Fibroblast of peridontal ligament (primary cell): ENCODE measurements at regions not wholly inside any gene's neighbourhood (a gene's known extent, or its start where the extent isn't known, plus 50 kb on each side); places are given as distances from the start of the nearest gene placed in this dataset.
A peak's percentile ranks its signal among the peaks of the same experiment; 100 is the strongest.

Experiments
- DNase-seq: peaks from one replicate; pipeline ENCODE4 v3.0.0-alpha.2; 2010; ENCODE audit errors: extremely low read depth

- DNase-seq, result no peak
Observed at GRCh38 chr5:53366245-53366644, 114.2 kb upstream of the FST start.

- DNase-seq, result no peak
Observed at GRCh38 chr5:53367727-53368126, 112.7 kb upstream of the FST start.

GRCh38 chr5:53368516-53368915, 111.9 kb upstream of the FST start:
- no peak for DNase-seq

- no peak for DNase-seq
Observed at GRCh38 chr5:53368966-53369605, 111.3 kb upstream of the FST start.

GRCh38 chr5:53369681-53370080, 110.7 kb upstream of the FST start:
- DNase-seq, result no peak

GRCh38 chr5:53373451-53374158, 106.8 kb upstream of the FST start:
- DNase-seq, result no peak

GRCh38 chr5:53376853-53377252, 103.6 kb upstream of the FST start:
- no peak for DNase-seq

GRCh38 chr5:53378190-53378589, 102.2 kb upstream of the FST start:
- no peak for DNase-seq

- peak; percentile 79 for DNase-seq
Observed at GRCh38 chr5:53378590-53379247, 101.7 kb upstream of the FST start.

- no peak for DNase-seq
Observed at GRCh38 chr5:53386341-53386740, 94.1 kb upstream of the FST start.

GRCh38 chr5:53389093-53389492, 91.3 kb upstream of the FST start:
- no peak for DNase-seq

GRCh38 chr5:53392073-53392472, 88.4 kb upstream of the FST start:
- no peak for DNase-seq

- peak; percentile 40 for DNase-seq
Observed at GRCh38 chr5:53394808-53395207, 85.6 kb upstream of the FST start.

- DNase-seq, result no peak
Observed at GRCh38 chr5:53397141-53397757, 83.2 kb upstream of the FST start.

- peak; percentile 74 for DNase-seq
Observed at GRCh38 chr5:53397845-53398244, 82.6 kb upstream of the FST start.

- DNase-seq, result peak; percentile 65
Observed at GRCh38 chr5:53399926-53400697, 80.3 kb upstream of the FST start.

GRCh38 chr5:53403291-53403690, 77.1 kb upstream of the FST start:
- peak; percentile 81 for DNase-seq

- peak; percentile 75 for DNase-seq
Observed at GRCh38 chr5:53403758-53404157, 76.7 kb upstream of the FST start.

- DNase-seq, result peak; percentile 75
Observed at GRCh38 chr5:53405396-53405795, 75.0 kb upstream of the FST start.

- peak; percentile 90 for DNase-seq
Observed at GRCh38 chr5:53406630-53407316, 73.7 kb upstream of the FST start.

GRCh38 chr5:53407373-53407772, 73.1 kb upstream of the FST start:
- peak; percentile 66 for DNase-seq
